Stimulated activated naive CD8-positive, alpha-beta T cell treated with anti-CD3 and anti-CD28 coated beads, Interleukin-15, Interleukin-2, amounts not matched to agents 100 U/mL and 50 U/mL, for 24 hours (primary cell): ENCODE measurements at regions not wholly inside any gene's neighbourhood (a gene's known extent, or its start where the extent isn't known, plus 50 kb on each side); places are given as distances from the start of the nearest gene placed in this dataset.

Experiments used
- ATAC-seq: fragments of 150-1000 bp; cut with Tn5 transposase; one replicate; pipeline ENCODE4 v1.10.0; 2021
- DNase-seq: peaks from one replicate; pipeline ENCODE4 v3.0.0; 2021

- ATAC-seq (no peak), DNase-seq (no peak)
Observed at GRCh38 chr2:14344355-14344754, 288.2 kb upstream of the LRATD1 start.

GRCh38 chr2:14348247-14348646 lies 284.3 kb upstream of the LRATD1 start:
- ATAC-seq, result no peak
- DNase-seq, result no peak

GRCh38 chr2:14350856-14351255 lies 281.7 kb upstream of the LRATD1 start:
- ATAC-seq (no peak), DNase-seq (no peak)

GRCh38 chr2:14352067-14352466 lies 280.4 kb upstream of the LRATD1 start:
- DNase-seq (no peak), ATAC-seq (no peak)

GRCh38 chr2:14354231-14354630 lies 278.3 kb upstream of the LRATD1 start:
- no peak for DNase-seq
- ATAC-seq, result no peak

- DNase-seq (no peak), ATAC-seq (no peak)
Observed at GRCh38 chr2:14355102-14355501, 277.4 kb upstream of the LRATD1 start.

GRCh38 chr2:14358339-14358738 lies 274.2 kb upstream of the LRATD1 start:
- ATAC-seq, result no peak
- DNase-seq, result no peak

GRCh38 chr2:14358774-14359173 lies 273.7 kb upstream of the LRATD1 start:
- DNase-seq (no peak), ATAC-seq (no peak)

- no peak for DNase-seq
- ATAC-seq, result no peak
Observed at GRCh38 chr2:14363137-14363536, 269.4 kb upstream of the LRATD1 start.

- ATAC-seq (no peak), DNase-seq (no peak)
Observed at GRCh38 chr2:14363976-14364375, 268.5 kb upstream of the LRATD1 start.

- ATAC-seq (no peak), DNase-seq (no peak)
Observed at GRCh38 chr2:14364471-14364870, 268.0 kb upstream of the LRATD1 start.

GRCh38 chr2:14385043-14385442 lies 247.5 kb upstream of the LRATD1 start:
- ATAC-seq (no peak), DNase-seq (no peak)

GRCh38 chr2:14387332-14387731 lies 245.2 kb upstream of the LRATD1 start:
- no peak for ATAC-seq

GRCh38 chr2:14388724-14389123 lies 243.8 kb upstream of the LRATD1 start:
- no peak for DNase-seq
- ATAC-seq, result no peak

More at GRCh38 chr2:14387332-14387731, 245.2 kb upstream of the LRATD1 start:
- DNase-seq, result no peak

GRCh38 chr2:14396533-14397083 lies 235.9 kb upstream of the LRATD1 start:
- ATAC-seq, result no peak
- no peak for DNase-seq

GRCh38 chr2:14398641-14399040 lies 233.9 kb upstream of the LRATD1 start:
- no peak for ATAC-seq
- no peak for DNase-seq

GRCh38 chr2:14401873-14402272 lies 230.6 kb upstream of the LRATD1 start:
- DNase-seq (no peak), ATAC-seq (no peak)

GRCh38 chr2:14408695-14409094 lies 223.8 kb upstream of the LRATD1 start:
- DNase-seq, result no peak
- ATAC-seq, result no peak

GRCh38 chr2:14417551-14417950 lies 215.0 kb upstream of the LRATD1 start:
- DNase-seq, result no peak
- ATAC-seq, result no peak

- ATAC-seq (no peak), DNase-seq (no peak)
Observed at GRCh38 chr2:14418115-14418514, 214.4 kb upstream of the LRATD1 start.

GRCh38 chr2:14420851-14421250 lies 211.7 kb upstream of the LRATD1 start:
- ATAC-seq (no peak), DNase-seq (no peak)

GRCh38 chr2:14422426-14422825 lies 210.1 kb upstream of the LRATD1 start:
- ATAC-seq (no peak), DNase-seq (no peak)

- DNase-seq, result no peak
- ATAC-seq, result no peak
Observed at GRCh38 chr2:14423145-14423906, 209.2 kb upstream of the LRATD1 start.
